ENCODE measurements at regions not wholly inside any gene's neighbourhood (a gene's known extent, or its start where the extent isn't known, plus 50 kb on each side); places are given as distances from the start of the nearest gene placed in this dataset.

DNA sequence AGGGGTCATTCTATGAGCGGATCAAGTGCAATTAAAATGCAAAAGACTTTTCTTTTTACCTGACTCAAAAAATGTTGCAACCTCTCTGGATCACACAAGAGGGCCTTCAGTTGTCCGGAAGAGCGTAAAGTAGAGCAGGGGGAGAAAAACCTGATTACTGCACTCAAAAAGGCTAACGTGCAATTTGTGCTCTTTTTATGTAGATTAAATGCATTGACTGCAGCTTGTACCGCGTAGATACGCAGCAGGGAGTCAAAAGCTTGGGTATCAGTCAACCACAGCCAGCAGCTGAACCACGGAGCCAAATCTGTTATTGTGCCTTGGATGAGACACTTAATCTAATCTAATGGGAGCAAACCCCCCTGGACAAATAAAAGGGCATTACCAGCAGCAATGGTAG lies 107.3 kb upstream of the RAI2 start:
- no peak overlapping the region for H3K4me3 ChIP-seq
- peaks cover 4% of the 10 kb centered on the region for H3K9me3 ChIP-seq (ENCODE audit: low read depth)
- no peaks in the 10 kb centered on the region for H3K79me2 ChIP-seq
- H4K20me1 ChIP-seq (ENCODE audit: insufficient read depth, poor library complexity, severe bottlenecking) = no peaks in the 10 kb centered on the region
- H2AFZ ChIP-seq = no peak overlapping the region
- H3K4me1 ChIP-seq (ENCODE audit: insufficient read depth) = no peaks in the 10 kb centered on the region
- H3K4me2 ChIP-seq = no peak overlapping the region
- 79% methylated on average over 8 of the region's 8 CpGs for WGBS (ENCODE audit: low lambda C conversion rate, missing lambda C conversion rate)
- H3K36me3 ChIP-seq (replicated peaks; ENCODE audit: insufficient read depth, low read depth) = no peaks in the 10 kb centered on the region
- no peak for DNase-seq (ENCODE audit: low spot score)
- H3K27me3 ChIP-seq = no peaks in the 10 kb centered on the region
- H3K27ac ChIP-seq = no peak overlapping the region
- no peaks in the 10 kb centered on the region for H3K9me2 ChIP-seq (replicated peaks; ENCODE audit: insufficient read depth)
- TF ChIP-seq, protein P1, sequence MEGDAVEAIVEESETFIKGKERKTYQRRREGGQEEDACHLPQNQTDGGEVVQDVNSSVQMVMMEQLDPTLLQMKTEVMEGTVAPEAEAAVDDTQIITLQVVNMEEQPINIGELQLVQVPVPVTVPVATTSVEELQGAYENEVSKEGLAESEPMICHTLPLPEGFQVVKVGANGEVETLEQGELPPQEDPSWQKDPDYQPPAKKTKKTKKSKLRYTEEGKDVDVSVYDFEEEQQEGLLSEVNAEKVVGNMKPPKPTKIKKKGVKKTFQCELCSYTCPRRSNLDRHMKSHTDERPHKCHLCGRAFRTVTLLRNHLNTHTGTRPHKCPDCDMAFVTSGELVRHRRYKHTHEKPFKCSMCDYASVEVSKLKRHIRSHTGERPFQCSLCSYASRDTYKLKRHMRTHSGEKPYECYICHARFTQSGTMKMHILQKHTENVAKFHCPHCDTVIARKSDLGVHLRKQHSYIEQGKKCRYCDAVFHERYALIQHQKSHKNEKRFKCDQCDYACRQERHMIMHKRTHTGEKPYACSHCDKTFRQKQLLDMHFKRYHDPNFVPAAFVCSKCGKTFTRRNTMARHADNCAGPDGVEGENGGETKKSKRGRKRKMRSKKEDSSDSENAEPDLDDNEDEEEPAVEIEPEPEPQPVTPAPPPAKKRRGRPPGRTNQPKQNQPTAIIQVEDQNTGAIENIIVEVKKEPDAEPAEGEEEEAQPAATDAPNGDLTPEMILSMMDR (IDR thresholded peaks at IDR 0.05; ENCODE audit: poor library complexity) = no peak
- TF ChIP-seq EZH2 (IDR thresholded peaks at IDR 0.05; ENCODE audit: borderline replicate concordance) (no peak), EZH2phosphoT487 (IDR thresholded peaks at IDR 0.05; ENCODE audit: low read depth, severe bottlenecking, unreplicated experiment) (no peak)

DNA sequence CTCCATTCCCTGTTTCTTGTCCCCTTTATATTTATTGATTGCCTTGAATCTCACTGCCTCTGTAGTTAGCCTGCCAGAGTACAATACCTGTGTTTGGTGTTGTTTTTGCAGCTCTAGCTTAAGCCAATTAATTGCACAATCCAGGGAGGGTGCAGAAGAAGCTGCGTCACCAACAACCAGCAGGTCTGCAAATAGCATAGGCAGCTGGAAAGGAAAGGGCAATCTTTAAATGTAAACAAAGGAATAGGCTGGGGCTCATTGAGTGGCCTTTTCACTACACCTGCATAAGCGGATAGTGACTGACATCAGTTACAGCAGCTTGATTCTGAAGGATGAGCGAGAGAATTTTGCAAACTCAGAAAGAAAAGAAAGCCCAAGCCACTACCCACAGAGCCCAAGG lies 106.8 kb upstream of the RAI2 start:
- Histone ChIP-seq H2AFZ (no peak overlapping the region), H3K4me2 (no peak overlapping the region), H3K9me2 (replicated peaks; ENCODE audit: insufficient read depth) (no peaks in the 10 kb centered on the region), H3K27me3 (no peaks in the 10 kb centered on the region), H4K20me1 (ENCODE audit: insufficient read depth, poor library complexity, severe bottlenecking) (no peaks in the 10 kb centered on the region), H3K36me3 (replicated peaks; ENCODE audit: insufficient read depth, low read depth) (no peaks in the 10 kb centered on the region), H3K79me2 (no peaks in the 10 kb centered on the region), H3K27ac (no peak overlapping the region), H3K4me1 (ENCODE audit: insufficient read depth) (no peaks in the 10 kb centered on the region), H3K9me3 (ENCODE audit: low read depth) (peaks cover 4% of the 10 kb centered on the region), H3K4me3 (no peak overlapping the region)
- TF ChIP-seq, protein P1 (IDR thresholded peaks at IDR 0.05; ENCODE audit: poor library complexity) = no peak
- TF ChIP-seq EZH2 (IDR thresholded peaks at IDR 0.05; ENCODE audit: borderline replicate concordance) = no peak
- TF ChIP-seq EZH2phosphoT487 (IDR thresholded peaks at IDR 0.05; ENCODE audit: low read depth, severe bottlenecking, unreplicated experiment) = no peak
- DNase-seq (ENCODE audit: low spot score) = peak; percentile 38
- 54% methylated on average over 3 of the region's 3 CpGs for WGBS (ENCODE audit: low lambda C conversion rate, missing lambda C conversion rate)

DNA sequence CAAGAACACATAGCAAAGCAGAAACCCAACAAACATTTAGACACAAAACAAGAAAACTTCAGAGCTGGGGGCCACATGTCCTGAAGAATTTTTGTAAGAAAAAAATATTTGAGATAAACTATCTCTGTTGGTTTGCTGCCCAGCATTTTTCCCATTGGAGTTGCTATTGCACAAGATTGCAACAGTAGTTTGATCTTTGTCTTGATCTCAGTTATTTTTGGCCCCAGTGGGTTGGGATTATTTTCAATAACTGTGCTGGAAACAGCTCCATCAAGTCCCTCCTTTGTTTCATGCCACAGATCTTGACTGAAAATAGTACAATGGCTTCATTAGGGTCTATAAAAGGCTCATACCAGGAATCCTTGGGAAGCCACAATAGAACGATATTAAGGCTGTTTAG lies 103.8 kb upstream of the RAI2 start:
- Histone ChIP-seq H3K27ac (no peak overlapping the region), H4K20me1 (ENCODE audit: insufficient read depth, poor library complexity, severe bottlenecking) (no peaks in the 10 kb centered on the region), H3K4me2 (no peak overlapping the region), H3K4me3 (no peak overlapping the region), H3K79me2 (no peaks in the 10 kb centered on the region), H3K9me3 (ENCODE audit: low read depth) (peaks cover 4% of the 10 kb centered on the region), H3K4me1 (ENCODE audit: insufficient read depth) (no peaks in the 10 kb centered on the region), H3K36me3 (replicated peaks; ENCODE audit: insufficient read depth, low read depth) (no peaks in the 10 kb centered on the region), H3K27me3 (no peaks in the 10 kb centered on the region), H3K9me2 (replicated peaks; ENCODE audit: insufficient read depth) (no peaks in the 10 kb centered on the region), H2AFZ (no peak overlapping the region)
- DNase-seq (ENCODE audit: low spot score) = no peak
- no peak for TF ChIP-seq EZH2phosphoT487 (IDR thresholded peaks at IDR 0.05; ENCODE audit: low read depth, severe bottlenecking, unreplicated experiment)
- TF ChIP-seq EZH2 (IDR thresholded peaks at IDR 0.05; ENCODE audit: borderline replicate concordance) = no peak
- TF ChIP-seq, protein P1 (IDR thresholded peaks at IDR 0.05; ENCODE audit: poor library complexity) = no peak
- WGBS (ENCODE audit: low lambda C conversion rate, missing lambda C conversion rate) = 85% methylated on average over 1 of the region's 1 CpG

DNA sequence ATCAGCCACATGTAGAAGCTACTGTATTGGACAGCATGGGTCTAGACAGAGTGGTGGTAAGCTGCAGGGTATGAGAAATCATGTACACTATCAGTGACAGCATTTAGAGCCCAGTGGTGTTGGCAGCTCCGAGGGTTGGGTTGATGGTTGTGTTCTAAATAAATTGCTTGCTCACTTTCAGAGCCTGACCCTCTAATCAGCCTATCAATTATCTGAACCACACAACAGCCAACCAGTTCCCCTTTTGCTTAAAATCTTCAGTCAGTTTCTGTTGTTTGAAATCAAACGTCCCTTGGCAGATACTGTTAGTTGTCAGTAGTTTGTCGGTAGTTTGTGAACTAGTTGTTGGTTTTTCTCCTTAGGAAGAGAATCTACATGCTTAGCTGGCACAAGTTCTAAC lies 99.8 kb upstream of the RAI2 start:
- Histone ChIP-seq H3K9me3 (ENCODE audit: low read depth) (peaks cover 4% of the 10 kb centered on the region), H3K36me3 (replicated peaks; ENCODE audit: insufficient read depth, low read depth) (no peaks in the 10 kb centered on the region), H3K27me3 (no peaks in the 10 kb centered on the region), H2AFZ (no peak overlapping the region), H3K79me2 (no peaks in the 10 kb centered on the region), H3K4me2 (no peak overlapping the region), H3K4me3 (no peak overlapping the region), H3K9me2 (replicated peaks; ENCODE audit: insufficient read depth) (no peaks in the 10 kb centered on the region), H4K20me1 (ENCODE audit: insufficient read depth, poor library complexity, severe bottlenecking) (no peaks in the 10 kb centered on the region), H3K27ac (no peak overlapping the region), H3K4me1 (ENCODE audit: insufficient read depth) (no peaks in the 10 kb centered on the region)
- DNase-seq (ENCODE audit: low spot score) = no peak
- WGBS (ENCODE audit: low lambda C conversion rate, missing lambda C conversion rate) = 76% methylated on average over 3 of the region's 3 CpGs
- TF ChIP-seq EZH2 (IDR thresholded peaks at IDR 0.05; ENCODE audit: borderline replicate concordance) (no peak), EZH2phosphoT487 (IDR thresholded peaks at IDR 0.05; ENCODE audit: low read depth, severe bottlenecking, unreplicated experiment) (no peak)
- TF ChIP-seq, protein P1 (IDR thresholded peaks at IDR 0.05; ENCODE audit: poor library complexity) = no peak

Measured in hepatocyte (in vitro differentiated cells).